ENCODE measurements at regions not wholly inside any gene's neighbourhood (a gene's known extent, or its start where the extent isn't known, plus 50 kb on each side); places are given as distances from the start of the nearest gene placed in this dataset.

DNA sequence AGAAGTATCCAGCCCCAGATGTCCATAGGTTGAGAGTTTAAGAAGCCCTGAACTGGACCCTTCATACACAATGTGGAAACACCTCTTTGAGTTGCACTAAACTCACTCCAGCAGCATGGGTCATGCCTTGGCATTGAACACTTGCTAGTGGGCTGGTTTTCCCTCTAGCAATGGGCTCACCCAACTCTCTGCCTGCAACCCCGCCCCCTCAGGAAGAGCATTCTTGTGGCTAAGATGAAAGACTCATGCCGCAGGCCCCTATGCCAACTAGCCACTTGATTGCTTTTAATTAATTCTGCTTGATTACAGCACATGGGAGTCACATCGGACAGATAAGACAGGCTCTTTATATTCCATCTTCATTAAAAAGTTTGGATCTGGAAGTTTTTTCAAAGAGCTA, 136.5 kb upstream of the GJB5 start:
- DNase-seq = no peak

DNA sequence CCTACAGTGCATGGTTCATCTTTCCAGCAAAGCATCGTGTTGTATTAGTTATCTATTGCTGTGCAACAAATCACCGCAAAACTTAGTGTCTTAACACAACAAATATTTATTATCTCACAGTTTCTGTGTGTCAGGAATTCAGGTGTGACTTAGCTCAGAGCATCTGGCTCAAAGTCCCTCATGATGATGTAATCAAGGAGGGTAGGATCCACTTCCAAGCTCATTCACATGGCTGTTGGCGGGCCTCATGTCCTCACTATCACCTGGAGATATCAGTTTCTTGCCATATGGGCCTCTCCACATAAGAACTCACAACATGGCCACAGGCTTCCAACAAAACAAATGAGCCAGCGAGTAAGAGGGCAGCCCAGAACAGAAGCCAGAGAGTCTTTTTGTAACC, 135.6 kb upstream of the GJB5 start:
- no peak for DNase-seq

DNA sequence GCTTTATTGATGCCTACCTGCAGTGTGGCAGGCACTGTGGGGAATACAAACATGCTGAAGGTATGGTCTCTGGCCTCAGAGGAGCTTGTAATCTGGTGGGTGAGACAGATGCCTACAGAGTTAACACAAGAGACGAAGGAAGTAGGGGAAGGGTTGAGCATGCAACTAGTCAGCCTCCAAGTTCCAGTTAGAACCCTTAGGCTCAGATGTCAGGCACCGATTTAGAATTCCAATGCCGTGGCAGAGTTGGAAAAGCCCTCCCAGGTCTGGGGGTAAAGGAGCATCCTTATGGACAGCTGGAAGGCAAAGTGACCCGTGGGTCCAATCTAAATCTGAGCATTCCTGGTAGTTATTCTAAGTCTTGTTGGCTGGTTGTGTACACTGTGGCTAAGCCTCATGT, 132.9 kb upstream of the GJB5 start:
- no peak for DNase-seq

DNA sequence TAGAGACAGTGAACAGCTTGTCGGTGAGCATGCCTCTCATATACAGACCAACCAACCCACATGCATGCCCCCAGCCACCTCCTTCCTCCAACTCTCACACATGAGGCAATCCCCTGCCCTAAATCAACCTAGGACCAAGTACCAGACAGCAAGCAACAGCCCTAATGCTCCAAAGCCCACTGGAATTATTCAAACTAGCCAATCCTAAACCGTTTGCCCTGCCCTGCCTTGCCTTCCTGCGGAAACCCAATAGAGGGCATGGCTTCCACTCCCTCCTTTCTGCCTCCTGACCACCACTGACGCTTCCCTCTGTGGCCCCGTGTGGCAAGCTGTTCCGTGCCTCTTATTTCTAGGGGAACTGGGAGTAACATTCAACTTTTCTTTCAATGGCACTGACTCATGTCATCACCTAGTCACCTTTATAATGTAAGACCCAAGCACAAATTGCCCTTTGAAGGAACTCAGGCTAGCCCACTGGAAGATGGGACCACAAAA, 129.3 kb upstream of the GJB5 start:
- no peak for DNase-seq

DNA sequence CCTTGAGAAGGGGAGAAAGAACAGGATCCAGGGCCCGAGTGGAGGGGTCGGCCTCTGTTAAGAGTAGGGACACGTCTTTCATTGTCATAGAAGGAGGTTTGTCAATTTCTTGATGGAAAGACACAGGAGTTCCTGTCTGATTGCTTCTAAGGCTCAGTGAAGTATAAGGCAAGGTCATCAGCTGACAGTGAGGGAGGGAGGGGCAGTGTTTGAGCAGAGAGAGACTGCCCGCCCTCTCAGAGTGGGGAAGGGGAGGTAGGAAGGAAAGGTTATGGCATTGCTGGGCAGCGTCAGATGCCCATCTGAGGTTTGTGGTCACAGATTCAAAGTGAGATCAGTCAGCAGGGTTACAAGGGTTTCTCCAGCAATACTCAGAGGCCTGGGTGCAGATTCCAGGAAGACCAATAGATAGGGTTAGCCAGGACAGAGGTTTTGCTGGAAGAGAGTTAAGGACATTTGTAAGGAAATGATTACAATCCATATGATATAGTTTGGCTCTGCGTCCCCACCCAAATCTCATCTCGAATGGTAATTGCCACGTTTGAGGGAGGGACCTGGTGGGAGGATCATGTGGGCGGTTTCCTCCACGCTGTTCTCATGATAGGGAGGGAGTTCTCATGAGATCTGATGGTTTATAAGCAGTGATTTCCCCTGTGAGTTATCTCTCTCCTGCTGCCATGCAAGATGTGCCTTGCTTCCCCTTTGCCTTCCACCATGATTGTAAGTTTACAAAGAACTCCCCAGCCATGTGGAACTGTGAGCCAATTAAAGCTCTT, 127.2 kb upstream of the GJB5 start:
- no peak for DNase-seq

DNA sequence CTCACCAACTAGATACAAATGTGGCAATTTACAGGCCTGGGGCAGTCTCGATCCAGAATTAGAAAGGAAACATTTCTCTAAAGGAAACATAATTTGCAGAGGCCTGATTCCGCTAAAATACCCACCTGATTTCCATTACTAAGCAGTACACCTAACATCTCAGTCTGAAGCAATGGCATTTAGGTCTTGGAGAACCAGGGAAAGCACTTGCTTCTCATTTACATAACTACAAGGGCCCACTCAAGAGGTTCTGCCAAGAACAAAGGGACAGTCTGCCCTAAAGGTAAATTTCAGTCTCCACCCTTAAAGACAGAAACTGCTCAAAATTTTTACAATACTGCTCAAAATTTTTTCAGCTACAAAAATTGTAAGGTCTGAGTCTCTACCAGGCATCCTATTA, 123.7 kb upstream of the GJB5 start:
- no peak for DNase-seq

DNA sequence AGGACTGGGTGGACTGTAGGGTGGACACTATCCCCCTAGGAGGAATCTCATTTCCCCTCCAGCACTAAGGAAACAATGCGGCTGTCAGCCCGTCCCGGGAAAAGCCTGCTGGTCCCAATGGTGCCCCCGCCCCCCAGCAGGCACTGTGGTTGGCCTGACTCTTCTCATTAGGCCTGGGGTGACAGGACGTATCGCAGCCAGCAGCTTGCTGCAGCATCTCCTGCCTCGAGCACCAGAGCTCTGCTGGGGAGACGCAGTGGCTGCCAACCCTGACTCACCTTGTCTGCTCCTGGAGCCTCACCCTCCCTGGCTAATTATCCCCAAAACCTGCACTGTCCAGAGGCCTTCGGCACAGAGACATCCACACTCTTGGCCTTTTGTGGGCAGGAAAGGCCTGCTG, 115.1 kb upstream of the GJB5 start:
- no peak for DNase-seq

DNA sequence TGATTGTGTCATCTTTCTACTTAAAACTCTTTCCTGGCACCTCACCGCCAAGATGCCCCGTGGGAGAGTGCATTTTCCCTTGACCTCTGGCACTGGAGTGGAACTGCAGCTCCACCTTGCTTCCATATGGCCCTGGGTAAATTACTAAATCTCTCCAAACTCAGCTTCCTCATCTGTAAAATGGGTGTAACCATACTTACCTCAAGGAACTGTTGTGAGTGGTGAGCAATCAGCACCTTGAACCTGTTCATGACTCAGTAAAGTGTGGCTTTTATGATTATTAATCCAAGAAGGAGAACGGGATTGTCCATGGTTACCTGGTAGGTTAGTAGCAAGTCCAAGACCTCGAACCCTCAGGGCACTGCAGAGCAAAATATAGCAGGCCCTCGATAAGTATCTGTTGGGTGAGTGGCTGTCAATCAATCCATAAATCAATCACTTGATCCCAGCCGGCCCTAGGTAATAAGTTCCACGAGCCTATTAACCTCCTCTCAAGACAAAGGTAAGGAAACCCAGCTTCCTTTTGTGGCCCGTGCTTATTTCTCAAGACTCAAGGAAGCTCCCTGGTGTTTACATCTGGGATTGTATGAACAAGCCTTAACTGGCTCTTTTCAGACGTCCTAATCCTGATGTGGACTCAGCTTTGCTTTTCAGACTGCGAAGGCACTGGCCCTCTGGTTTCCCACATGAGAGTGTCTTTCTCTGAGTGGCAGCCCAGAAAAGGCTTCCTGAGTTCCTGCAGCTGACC, 114.0 kb upstream of the GJB5 start:
- no peak for DNase-seq

DNA sequence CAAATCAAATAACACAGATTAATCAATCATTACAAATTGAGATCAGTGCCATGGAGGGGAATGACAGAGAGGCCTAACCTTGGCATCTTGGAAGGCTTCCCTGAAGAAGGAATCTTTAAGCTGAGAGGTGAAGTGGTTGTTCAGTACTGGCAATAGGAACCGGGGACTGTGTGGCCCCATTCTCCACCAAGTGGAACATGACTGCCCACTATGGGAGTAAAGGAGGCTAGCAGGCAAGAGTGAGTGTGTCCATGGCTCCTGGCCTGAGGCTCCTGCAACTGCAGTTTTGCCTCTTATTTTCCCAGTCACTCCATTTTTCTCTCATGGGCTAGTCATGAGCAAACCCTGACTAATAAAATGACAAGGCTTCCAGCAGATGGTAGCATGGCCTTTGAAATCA, 112.2 kb upstream of the GJB5 start:
- DNase-seq = no peak

DNA sequence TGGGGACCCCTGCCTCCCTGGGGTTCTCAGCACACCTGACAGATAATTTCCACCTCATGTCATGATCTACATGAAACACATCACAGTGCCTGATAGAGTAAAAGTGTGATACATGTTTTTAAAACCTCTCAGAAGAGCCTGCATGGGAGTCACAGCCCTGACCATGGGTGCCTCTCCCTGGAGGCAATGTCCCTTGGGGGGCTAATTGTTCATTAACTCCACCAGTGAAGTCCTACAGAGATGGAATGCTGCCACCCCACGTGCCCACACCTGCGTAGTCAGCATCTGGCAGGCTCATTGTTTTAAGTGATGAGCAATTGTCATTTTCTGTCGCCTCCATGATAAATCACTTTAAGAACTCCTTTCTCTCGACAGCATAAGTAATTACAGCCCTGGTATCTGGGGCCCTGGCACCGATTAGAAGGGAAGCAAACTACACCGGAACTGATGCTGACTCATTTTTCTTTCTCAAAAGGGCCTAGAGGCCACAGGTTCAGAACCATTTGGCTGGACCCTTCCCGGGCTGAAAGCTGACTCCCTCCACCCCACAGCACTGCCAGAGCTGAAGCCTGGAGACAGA, 109.6 kb upstream of the GJB5 start:
- no peak for DNase-seq

DNA sequence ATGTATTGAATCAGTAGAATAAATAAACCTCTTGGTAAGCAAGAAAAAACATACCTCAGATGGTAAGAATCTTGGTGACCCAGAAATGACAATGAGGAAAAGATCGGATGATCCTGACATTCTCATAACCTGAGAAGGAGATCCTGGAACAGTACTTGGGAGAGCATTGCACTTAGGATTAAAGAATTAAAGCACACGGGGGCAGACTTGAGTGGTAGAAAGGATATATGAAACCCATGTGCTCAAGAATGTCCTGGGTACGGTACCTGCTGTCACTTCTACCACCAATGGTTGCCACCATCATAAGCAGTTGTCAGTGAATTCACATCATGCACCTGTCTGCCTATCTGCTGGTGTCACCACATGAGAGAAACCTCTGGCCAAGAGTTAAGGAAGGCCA, 108.9 kb upstream of the GJB5 start:
- no peak for DNase-seq

DNA sequence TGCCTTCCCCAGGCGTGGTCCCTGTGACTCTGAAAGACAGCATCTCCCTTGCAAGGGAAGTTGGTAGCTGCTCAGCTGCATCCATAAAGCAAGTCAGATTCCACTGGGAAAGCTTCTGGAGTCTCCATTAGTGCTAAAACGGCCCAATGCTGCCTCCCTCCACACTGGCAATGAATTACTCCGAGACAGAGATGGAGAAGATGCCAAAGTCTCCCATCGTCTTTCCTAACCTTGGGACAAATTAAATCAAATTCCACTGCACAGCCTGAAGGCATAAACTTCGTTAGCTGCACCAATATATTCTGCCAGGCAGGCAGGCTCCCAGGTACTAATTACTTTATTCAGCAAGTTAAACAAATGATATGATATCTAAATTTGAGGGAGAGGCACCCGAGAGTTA, 106.3 kb upstream of the GJB5 start:
- DNase-seq = no peak

DNA sequence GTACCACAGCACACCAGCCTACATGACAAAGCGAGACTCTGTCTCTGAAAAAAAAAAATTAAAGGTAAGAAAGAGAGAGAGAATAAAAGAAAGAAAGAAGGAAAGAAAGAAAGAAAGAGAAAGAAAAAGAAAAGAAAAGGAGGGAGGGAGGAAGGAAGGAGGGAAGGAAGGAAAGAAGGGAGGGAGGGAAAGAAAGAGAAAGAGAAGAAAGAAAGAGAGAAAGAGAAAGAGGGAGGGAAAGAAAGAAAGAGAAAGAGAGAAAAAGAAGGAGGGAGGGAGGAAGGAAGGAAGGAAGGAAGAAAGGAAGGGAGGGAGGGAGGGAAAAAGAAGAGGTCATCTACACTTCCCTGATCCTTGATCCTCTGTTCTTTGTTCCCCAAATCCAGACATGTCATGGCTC, 104.8 kb upstream of the GJB5 start:
- DNase-seq = no peak

DNA sequence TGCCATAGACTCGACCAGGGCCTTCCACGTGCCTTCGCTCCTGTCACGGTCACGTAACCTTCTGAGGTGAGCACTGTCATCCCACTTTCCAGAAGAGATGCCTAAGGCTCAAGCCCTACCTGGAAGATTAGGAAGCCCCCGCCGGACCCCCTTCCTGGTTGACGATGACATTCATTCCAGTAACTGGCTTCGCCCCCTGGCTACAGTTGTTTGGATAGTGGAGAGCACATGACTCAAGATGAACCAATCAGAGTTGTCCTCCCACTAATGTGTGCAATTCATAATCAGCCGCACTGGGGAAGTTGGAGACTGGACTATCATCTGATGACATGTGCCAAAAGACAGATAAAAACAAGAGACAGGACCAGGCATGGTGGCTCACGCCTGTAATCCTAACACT, 104.0 kb upstream of the GJB5 start:
- no peak for DNase-seq

DNA sequence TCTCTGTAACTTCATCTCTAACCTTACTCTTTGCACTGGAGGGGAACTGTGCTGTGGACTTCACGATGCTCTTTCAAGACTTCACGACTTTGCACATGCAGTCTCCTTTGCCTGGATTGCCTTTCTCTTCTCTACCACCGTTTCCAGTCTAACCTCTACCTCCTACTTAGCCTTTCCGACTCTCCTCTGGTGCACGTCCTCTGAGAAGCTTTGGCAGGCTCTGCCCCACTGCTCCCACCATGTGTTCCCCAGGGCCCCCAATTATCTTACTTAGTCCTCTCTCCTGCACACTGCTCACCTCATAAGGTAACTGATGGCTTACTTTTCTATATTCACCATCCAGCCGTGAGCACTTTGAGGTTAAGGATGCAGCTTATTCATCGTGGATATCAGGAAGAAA, 101.7 kb upstream of the GJB5 start:
- DNase-seq = no peak

DNA sequence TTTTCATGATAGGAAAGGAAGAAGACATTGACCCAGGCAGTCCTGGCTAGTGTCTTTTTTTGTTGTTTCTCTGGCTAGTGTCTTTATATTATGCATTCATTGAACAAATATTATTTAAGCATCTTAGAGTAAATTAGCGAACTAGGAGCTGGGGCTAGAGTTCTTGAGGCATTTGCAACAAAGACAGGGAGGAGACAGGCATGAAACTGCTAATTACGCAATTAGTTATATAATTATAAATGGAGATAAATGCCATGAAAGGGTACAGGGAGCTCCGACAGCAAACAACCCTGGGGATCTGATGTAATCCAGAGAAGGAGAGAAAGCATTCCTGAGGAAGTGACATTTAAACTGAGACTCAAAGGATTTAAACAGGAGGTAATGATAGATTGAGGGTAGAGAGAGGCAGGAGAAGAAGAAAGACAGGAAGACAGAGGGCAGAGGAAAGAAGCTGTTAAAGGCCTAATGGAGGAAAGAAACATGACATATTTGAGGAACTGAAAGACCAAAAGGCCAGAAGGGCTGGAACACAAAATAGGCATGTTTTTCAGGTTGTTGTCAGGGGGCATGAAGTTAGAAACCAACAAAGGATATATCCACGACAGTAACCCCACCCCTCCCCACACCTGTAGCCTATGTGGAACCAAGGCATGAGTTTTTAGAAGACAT, 99.5 kb upstream of the GJB5 start:
- no peak for DNase-seq

DNA sequence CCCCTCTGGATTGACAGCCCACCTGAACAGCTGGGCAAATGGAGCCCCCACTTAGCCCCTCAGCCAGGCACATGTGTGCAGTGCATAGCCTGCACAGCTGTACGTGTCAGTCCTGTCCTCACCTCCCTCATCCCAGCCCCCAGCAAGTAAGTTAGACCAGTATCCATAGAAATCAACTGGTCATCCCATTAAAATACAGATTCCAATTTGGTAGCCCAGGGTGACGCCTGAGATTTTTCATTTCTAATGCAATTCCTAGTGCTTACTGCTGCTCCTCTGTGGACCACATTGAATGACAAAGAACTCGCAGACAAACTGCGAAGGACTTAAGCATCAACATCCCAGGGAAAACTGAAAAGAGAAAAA, 99.0 kb upstream of the GJB5 start:
- no peak for DNase-seq

DNA sequence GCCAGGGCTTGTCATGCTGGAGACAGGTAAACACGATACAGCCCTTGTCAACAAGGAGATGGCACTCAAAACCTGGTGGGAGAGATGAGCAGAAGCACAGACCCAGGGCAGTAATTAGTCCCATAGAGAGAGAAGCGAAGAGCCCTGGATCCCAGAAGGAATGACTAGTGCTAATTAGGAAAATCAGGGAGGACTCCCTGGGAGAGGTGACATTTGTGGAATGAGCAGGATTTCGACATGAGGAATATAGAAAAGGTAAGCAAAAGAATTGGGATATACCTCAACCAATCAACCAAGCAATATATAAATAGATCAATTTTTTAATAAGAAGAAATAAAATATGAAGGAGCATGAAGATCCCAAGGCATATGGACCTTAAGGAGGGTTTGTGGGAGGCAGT, 98.5 kb upstream of the GJB5 start:
- no peak for DNase-seq

DNA sequence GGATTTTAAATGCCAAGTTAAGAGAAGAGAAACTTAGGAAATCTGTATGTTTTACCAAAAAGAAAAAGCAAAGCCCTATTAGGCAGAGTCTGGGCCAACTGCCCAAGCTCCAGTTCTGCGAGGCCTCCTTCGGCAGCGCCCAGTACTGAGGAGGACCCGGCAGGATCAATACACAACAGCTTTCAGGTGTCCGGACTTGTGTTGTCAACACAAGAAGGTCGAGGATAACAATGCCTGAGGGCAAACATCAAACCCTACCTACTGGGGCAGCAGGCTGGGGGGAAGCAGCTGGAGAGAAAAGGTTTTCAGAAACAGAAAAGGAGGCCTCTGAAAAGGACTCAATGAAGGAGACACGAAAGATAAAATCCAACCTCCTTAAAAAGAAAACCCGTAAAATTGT, 98.1 kb upstream of the GJB5 start:
- DNase-seq = no peak

DNA sequence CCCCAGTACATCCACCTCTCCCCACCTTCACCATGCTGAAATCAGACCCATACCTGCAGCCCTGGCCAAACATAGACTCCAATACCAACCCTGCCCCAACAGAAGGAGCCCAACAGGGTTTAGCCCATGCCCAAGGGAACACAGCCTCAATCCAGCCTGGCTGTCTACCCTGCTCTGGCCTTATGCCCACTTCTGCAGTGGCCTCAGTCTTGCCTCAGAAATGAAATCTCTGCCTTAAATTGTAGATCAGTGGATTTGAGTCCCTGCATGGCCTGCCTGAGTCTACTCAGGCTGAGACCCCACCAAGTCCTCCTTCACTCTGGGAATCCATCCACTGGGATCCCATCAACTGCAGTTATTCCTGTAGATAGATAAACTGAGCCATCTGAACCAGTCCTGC, 97.6 kb upstream of the GJB5 start:
- no peak for DNase-seq

DNA sequence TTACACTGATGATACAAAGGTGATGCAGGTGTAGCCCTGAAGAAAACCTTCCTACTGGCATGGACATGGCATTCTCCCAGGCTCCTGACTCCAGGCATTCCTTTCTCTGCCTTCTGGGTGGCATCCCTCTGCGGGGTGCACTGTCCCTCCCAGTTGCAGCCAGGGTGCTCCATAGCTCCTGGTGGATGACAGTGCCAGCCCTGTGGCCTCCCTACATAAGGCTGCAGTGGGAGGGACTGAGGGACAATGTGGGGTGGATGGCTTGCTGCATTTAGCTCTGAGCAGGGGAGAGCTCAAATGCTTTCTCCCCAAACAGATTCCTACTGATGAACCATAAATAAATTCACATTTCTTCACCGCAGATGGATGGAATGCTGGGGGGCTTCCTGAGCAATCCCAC, 97.0 kb upstream of the GJB5 start:
- DNase-seq = no peak

DNA sequence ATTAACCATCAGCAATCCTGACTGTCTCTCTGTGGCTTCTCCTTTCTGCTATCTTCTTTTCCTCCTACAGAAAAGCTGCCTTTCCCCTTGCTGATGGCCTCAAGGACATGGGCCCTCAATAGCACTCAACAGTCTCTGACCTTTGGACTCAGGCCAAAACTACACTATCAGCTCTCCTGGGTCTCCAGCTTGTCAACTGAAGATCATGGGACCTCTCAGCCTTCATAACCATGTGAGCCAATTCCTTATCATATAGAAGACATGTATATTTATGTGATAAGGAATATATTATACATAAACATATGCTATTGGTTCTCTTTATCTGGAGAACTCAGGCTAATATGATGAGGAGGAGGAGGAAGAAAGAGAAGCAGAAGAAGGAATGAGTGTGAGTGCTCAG, 91.8 kb upstream of the GJB5 start:
- no peak for DNase-seq

DNA sequence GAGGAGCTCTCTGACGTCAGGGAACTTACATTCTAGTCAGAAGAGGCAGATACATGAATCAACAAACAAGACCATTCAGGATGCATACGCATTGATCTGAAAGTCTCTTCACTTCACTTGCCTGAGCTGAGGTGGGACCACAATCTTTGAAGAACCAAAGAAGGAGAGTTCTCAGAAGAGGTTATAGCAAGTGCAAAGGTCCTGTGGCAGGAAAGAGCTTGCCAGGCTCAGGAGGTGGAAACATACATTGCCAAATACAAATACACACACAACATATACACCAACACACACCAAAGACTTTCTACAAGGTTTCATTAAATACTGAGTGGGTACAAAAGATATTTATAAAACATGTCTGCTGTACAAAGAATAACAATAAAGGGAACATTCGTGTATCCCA, 86.8 kb upstream of the GJB5 start:
- no peak for DNase-seq

DNA sequence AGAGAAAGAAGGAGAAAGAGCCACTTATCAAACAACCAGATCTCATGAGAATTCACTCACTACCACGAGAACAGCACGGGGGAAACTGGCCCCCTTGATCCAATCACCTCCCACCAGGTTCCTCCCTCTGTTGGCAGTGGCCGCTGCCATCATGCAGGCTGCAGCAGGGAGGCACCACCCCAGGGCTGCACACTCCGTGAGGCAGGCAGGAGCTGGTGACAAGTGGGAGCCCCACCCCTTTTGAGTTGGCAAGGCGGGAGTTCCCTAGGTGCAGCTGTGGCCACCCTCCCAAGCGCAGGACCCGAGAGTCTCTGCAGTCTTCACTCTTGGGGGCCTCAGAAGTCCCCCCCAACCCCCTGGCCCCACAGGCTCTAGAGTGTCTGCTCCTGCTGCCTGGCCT, 83.9 kb upstream of the GJB5 start:
- DNase-seq = no peak
